Nucleus accumbens (tissue), 56 donors: ENCODE measurements at regions not wholly inside any gene's neighbourhood (a gene's known extent, or its start where the extent isn't known, plus 50 kb on each side); places are given as distances from the start of the nearest gene placed in this dataset.

ENCODE experiments used
- DNase-seq, 56 donors: peaks; one replicate each; lab custom pipeline; 2025; lab: John Stamatoyannopoulos, UW

DNA sequence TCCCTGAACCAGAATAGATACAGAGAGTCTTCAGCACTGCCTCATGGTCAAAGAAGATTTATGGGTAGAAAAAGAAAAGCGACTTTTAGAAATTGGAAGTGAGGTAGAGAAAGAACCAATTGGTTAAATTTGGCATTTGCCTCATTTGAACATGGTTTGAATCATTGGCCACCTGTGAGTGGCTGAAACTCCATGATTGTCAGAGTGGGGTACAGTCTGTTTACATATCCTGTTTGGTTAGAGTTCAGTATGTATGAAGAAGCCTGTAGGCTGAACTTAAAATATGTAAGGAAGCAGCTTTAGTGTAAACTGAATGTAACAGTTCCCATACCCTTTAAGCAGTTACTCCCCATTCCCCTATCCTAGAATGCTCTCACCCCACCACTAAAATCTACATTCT lies 76.0 kb upstream of the CTSO start:
- DNase-seq: no peak

DNA sequence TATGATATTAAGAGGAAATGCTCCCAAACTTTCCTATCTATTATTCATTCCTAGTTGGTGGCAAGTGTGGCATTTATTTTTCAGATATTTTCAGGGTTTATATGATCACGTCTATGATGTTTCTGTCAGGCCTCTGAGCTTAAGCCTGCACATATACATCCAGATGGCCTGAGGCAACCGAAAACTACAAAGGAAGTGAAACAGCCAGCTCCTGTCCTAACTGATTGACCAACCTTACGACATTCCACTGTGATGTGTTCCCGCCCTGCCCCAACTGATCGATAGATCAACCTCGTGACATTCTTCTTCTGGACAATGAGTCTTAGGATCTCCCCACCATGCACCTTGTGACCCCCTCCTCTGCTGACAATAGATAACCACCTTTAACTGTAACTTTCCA lies 67.6 kb upstream of the CTSO start:
- no peak for DNase-seq

DNA sequence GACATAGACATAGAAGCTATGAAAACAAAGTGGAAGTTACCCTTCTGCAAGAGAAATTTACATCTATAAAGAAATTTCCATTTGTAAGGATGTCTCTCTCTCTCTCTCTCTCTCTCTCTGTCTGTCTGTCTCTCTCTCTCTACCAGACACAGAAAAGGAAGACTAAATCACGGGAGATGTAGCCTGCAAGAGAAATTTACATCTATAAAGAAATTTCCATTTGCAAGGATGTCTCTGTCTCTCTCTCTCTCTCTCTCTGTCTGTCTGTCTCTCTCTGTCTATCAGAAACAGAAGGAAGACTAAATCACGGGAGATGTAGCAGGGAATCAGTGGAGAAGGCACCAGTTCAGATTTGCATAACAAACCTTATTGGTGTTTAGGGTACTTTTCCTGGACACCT lies 65.6 kb upstream of the CTSO start:
- no peak for DNase-seq

DNA sequence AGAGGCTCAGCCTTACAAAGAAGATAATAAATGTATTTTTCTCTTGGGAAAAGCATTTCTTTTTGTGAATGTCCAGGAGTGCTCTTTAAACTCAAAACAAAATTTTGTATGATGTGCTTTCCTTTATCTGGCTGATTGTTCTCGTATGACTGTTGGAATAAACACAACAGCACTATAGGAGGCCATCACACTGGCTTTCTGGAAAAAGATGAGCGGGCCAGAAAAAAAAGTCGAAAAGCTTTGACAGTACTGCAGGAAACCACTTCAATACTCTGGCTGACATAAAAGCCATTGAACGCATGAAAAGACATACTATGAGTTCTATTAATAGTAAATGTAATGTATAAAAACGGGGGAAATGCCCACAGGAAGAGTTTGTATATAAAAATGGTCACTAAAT lies 64.7 kb upstream of the CTSO start:
- no peak for DNase-seq

DNA sequence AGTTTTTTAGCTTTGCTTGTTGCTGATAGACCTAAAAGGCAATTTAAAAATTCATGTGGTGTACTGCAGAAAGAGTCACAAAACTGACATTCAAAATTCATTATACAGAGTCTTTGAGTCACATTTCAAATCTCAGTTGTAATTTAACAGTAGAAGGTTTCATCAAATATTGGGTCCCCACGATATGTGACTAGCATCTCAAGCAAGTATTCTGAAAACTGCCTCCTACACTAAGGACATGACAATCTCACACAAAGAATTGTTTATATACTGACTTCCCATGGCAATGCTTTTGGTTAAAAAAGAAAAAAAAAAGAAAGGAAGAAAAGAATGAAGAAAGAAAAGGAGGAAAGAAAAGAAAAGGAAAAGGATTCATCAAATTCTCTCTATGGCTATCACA lies 62.1 kb upstream of the CTSO start:
- DNase-seq: no peak

DNA sequence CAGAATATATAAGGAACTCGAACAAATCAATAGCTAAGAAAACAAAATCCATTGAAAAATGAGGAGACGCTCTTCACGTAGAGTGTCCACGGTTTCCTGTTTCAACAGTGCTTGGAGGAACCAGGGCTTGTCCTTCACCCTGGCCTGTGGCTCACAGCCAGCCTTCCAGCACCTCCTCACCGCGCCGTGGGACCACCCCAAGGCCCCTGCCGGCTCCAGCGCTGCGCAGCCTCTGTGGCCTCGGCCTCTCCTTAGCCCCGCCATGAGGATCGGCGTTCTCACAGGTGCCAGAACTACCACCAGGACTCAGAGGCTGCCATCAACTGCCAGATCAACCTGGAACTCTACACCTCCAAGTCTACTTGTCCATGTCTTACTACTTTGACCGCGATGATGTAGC lies 52.5 kb upstream of the CTSO start:
- no peak for DNase-seq
